ENCODE measurements at regions not wholly inside any gene's neighbourhood (a gene's known extent, or its start where the extent isn't known, plus 50 kb on each side); places are given as distances from the start of the nearest gene placed in this dataset.

- TF ChIP-seq POLR2A (IDR thresholded peaks at IDR 0.05) (no peak), CTCF (IDR thresholded peaks at IDR 0.05) (no peak), EP300 (IDR thresholded peaks at IDR 0.05) (no peak)
These were observed 306.6 kb downstream of the DTHD1 start for GRCh38 chr4:36587909-36588472.
